ENCODE measurements at regions not wholly inside any gene's neighbourhood (a gene's known extent, or its start where the extent isn't known, plus 50 kb on each side); places are given as distances from the start of the nearest gene placed in this dataset.

- no peak overlapping the region for H3K4me3 ChIP-seq (replicated peaks in 1 of 3; ENCODE audit: insufficient read depth in 1 of 3, low read depth in 1 of 3, low read length in 3 of 3)
- intact Hi-C loops (cut with micrococcal nuclease) (no loop called here), dilution Hi-C loops (cut with MboI; ENCODE audit: extremely low pct_ligation_motif_present, low sequenced_read_pairs) (no loop called here)
- H3K27me3 ChIP-seq (ENCODE audit: control insufficient read depth in 2 of 2, insufficient read depth in 2 of 2, low read length in 2 of 2), result no peaks in the 10 kb centered on the region
- DNase-seq (ENCODE audit: low read depth, low spot score), result no peak
- H3K79me2 ChIP-seq (ENCODE audit: control insufficient read depth, insufficient read depth, low read length), result no peaks in the 10 kb centered on the region
- FAIRE-seq, result no peak
- no peak overlapping the region for H3K27ac ChIP-seq (ENCODE audit: insufficient read depth, low read depth, low read length)
- H3K4me2 ChIP-seq (ENCODE audit: insufficient read depth, low read length), result no peak overlapping the region
- BruUV-seq (replicated peaks), result no TSS peak
- H3K9me1 ChIP-seq (replicated peaks; ENCODE audit: control insufficient read depth, extremely low read depth, insufficient read depth, low read length), result no peaks in the 10 kb centered on the region
- no peaks in the 10 kb centered on the region for H3K9me3 ChIP-seq (replicated peaks; ENCODE audit: control insufficient read depth, insufficient read depth, low read length)
- no peaks in the 10 kb centered on the region for H4K20me1 ChIP-seq (replicated peaks; ENCODE audit: control insufficient read depth, extremely low read depth, insufficient read depth, low read length)
- no peak for TF ChIP-seq FOS (IDR thresholded peaks at IDR 0.05; ENCODE audit: borderline replicate concordance, insufficient read depth, low read length)
- TF ChIP-seq, protein P1, sequence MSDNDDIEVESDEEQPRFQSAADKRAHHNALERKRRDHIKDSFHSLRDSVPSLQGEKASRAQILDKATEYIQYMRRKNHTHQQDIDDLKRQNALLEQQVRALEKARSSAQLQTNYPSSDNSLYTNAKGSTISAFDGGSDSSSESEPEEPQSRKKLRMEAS (IDR thresholded peaks at IDR 0.05; ENCODE audit: insufficient read depth, insufficient read length), result no peak
- H3K4me1 ChIP-seq (ENCODE audit: control insufficient read depth, extremely low read depth, insufficient read depth, low read length), result peaks cover 2% of the 10 kb centered on the region
- no peaks in the 10 kb centered on the region for H3K36me3 ChIP-seq (ENCODE audit: control insufficient read depth in 2 of 2, extremely low read depth in 1 of 2, insufficient read depth in 2 of 2, low read length in 2 of 2)
- POLR2A ChIA-PET, result no interaction called here
- no peak overlapping the region for H3K9ac ChIP-seq (replicated peaks; ENCODE audit: extremely low read depth, insufficient read depth, low read length)
- H2AFZ ChIP-seq (ENCODE audit: low read depth, low read length), result no peak overlapping the region
- CTCF ChIA-PET, result no interaction called here
These were observed 122.3 kb upstream of the RAB6C start for GRCh38 chr2:129857200-129857599.

DNA sequence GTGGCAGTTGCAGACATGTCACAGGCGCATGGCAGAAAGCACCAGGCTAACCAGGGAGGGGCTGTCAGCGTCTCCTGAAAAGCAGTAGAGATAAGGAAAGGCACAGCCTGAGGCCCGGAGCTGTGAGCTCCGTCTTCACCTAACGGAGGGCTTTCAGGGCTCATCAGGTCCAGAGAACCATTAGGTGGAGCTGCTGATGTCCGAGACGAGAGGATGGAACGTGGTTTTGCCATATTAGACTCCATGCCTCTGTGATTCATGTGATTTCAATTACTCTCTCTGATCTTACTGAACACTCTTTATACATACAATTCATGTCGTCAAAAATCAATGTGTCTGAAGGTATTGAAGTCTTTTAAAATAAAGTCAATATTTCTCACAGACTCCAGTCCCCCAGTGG, 120.3 kb upstream of the RAB6C start:
- Histone ChIP-seq H3K4me2 (ENCODE audit: insufficient read depth, low read length) (no peak overlapping the region), H3K4me3 (replicated peaks in 1 of 3; ENCODE audit: insufficient read depth in 1 of 3, low read depth in 1 of 3, low read length in 3 of 3) (no peak overlapping the region), H3K79me2 (ENCODE audit: control insufficient read depth, insufficient read depth, low read length) (no peaks in the 10 kb centered on the region), H3K9me1 (replicated peaks; ENCODE audit: control insufficient read depth, extremely low read depth, insufficient read depth, low read length) (no peaks in the 10 kb centered on the region), H4K20me1 (replicated peaks; ENCODE audit: control insufficient read depth, extremely low read depth, insufficient read depth, low read length) (no peaks in the 10 kb centered on the region), H3K9me3 (replicated peaks; ENCODE audit: control insufficient read depth, insufficient read depth, low read length) (no peaks in the 10 kb centered on the region), H3K36me3 (ENCODE audit: control insufficient read depth in 2 of 2, extremely low read depth in 1 of 2, insufficient read depth in 2 of 2, low read length in 2 of 2) (no peaks in the 10 kb centered on the region), H3K27ac (ENCODE audit: insufficient read depth, low read depth, low read length) (no peak overlapping the region), H3K9ac (replicated peaks; ENCODE audit: extremely low read depth, insufficient read depth, low read length) (no peak overlapping the region), H2AFZ (ENCODE audit: low read depth, low read length) (no peak overlapping the region), H3K27me3 (ENCODE audit: control insufficient read depth in 2 of 2, insufficient read depth in 2 of 2, low read length in 2 of 2) (no peaks in the 10 kb centered on the region), H3K4me1 (ENCODE audit: control insufficient read depth, extremely low read depth, insufficient read depth, low read length) (no peaks in the 10 kb centered on the region)
- POLR2A ChIA-PET, result no interaction called here
- dilution Hi-C loops (cut with MboI; ENCODE audit: extremely low pct_ligation_motif_present, low sequenced_read_pairs), result no loop called here
- TF ChIP-seq JUN (IDR thresholded peaks at IDR 0.05; ENCODE audit: borderline replicate concordance, insufficient read depth, insufficient read length, low read depth), result no peak
- TF ChIP-seq MYC (IDR thresholded peaks at IDR 0.05; ENCODE audit: low read depth, low read length), result no peak
- TF ChIP-seq CTCF (IDR thresholded peaks at IDR 0.05; ENCODE audit: extremely low read depth in 1 of 2, insufficient read depth in 1 of 2, low read depth in 1 of 2, low read length in 2 of 2), result no peak
- no peak for TF ChIP-seq FOS (IDR thresholded peaks at IDR 0.05; ENCODE audit: borderline replicate concordance, insufficient read depth, low read length)
- TF ChIP-seq GATA2 (IDR thresholded peaks at IDR 0.05; ENCODE audit: insufficient read depth, insufficient read length, low read depth, low read length), result no peak
- no peak for TF ChIP-seq POLR2A (IDR thresholded peaks at IDR 0.05; ENCODE audit: low read depth, low read length)
- TF ChIP-seq POLR2AphosphoS5 (IDR thresholded peaks at IDR 0.05; ENCODE audit: insufficient read depth, low read depth, low read length), result no peak
- TF ChIP-seq EZH2 (IDR thresholded peaks at IDR 0.05; ENCODE audit: borderline replicate concordance, low read depth, low read length, severe bottlenecking), result no peak
- TF ChIP-seq, protein P1 (IDR thresholded peaks at IDR 0.05; ENCODE audit: insufficient read depth, insufficient read length), result no peak
- DNase-seq (ENCODE audit: low read depth, low spot score), result no peak
- FAIRE-seq, result no peak
- no TSS peak for BruUV-seq (replicated peaks)
- intact Hi-C loops (cut with micrococcal nuclease), result no loop called here
- CTCF ChIA-PET, result no interaction called here
